Activated T-helper 2 cell treated with anti-CD3 and anti-CD28 coated beads, Interferon-gamma antibody, Interleukin-2, Interleukin-4, amounts not matched to agents 10 μg/mL and 5 μg/mL and 100 μg/mL, durations not matched to agents 14 hours and 24 hours and 36 hours (primary cell): ENCODE measurements at regions not wholly inside any gene's neighbourhood (a gene's known extent, or its start where the extent isn't known, plus 50 kb on each side); places are given as distances from the start of the nearest gene placed in this dataset.

ENCODE experiments used
- DNase-seq: peaks from one replicate; pipeline ENCODE4 v3.0.0; 2021; ENCODE audit warnings: low spot score
- H3K27ac Mint-ChIP-seq: one replicate; pipeline ENCODE4 v1.8.0; 2021; ENCODE audit warnings: mixed read lengths
- H3K27me3 Mint-ChIP-seq: one replicate; pipeline ENCODE4 v1.8.0; 2021; ENCODE audit warnings: low read depth, mixed read lengths
- H3K36me3 Mint-ChIP-seq: one replicate; pipeline ENCODE4 v1.8.0; 2021; ENCODE audit warnings: low read depth, mixed read lengths
- H3K4me1 Mint-ChIP-seq: one replicate; pipeline ENCODE4 v1.8.0; 2021; ENCODE audit warnings: low read depth, mixed read lengths
- H3K4me3 Mint-ChIP-seq: one replicate; pipeline ENCODE4 v1.8.0; 2021; ENCODE audit warnings: low read depth, mild to moderate bottlenecking, moderate library complexity, mixed read lengths
- H3K9me3 Mint-ChIP-seq: one replicate; pipeline ENCODE4 v1.8.0; 2021; ENCODE audit warnings: mixed read lengths
- intact Hi-C: fragments of 100-400 bp; cut with micrococcal nuclease; formaldehyde crosslinking; loops from one replicate; pipeline ENCODE4 v1.15.1; 2023

DNA sequence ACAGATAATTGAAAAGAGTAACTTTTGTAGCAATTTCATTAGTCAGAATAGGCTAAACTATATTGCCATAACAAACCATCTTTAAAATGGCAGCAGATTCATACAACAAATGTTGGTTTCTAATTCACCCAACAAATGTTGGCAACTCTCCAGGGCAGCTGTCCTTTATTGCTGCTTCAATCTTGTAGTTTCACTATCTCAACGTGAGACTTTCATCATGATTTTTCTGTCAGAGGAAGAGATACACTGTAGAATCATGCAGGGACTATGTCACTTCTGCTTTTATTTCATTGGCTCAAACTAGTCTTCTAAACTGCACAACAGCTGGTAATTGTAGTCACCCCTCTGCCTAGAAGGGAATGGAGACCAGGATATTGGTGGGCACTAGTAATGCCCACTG, 174.2 kb downstream of the TANC2 start:
- intact Hi-C loops, result no loop called here
- no peaks in the 10 kb centered on the region for H3K4me1 Mint-ChIP-seq
- no peak overlapping the region for H3K27ac Mint-ChIP-seq
- H3K27me3 Mint-ChIP-seq, result peaks cover 8% of the 10 kb centered on the region
- H3K4me3 Mint-ChIP-seq, result no peak overlapping the region
- H3K9me3 Mint-ChIP-seq, result no peaks in the 10 kb centered on the region
- H3K36me3 Mint-ChIP-seq, result no peaks in the 10 kb centered on the region
- no peak for DNase-seq

GRCh38 chr17:63142836-63143235, 176.8 kb downstream of the TANC2 start:
- Mint-ChIP-seq H3K4me3 (no peak overlapping the region), H3K27me3 (peaks cover 8% of the 10 kb centered on the region), H3K9me3 (no peaks in the 10 kb centered on the region), H3K27ac (no peak overlapping the region), H3K36me3 (no peaks in the 10 kb centered on the region), H3K4me1 (no peaks in the 10 kb centered on the region)
- DNase-seq, result no peak
- intact Hi-C loops, result no loop called here

- Mint-ChIP-seq H3K9me3 (no peaks in the 10 kb centered on the region), H3K4me1 (no peaks in the 10 kb centered on the region), H3K36me3 (no peaks in the 10 kb centered on the region), H3K27ac (no peak overlapping the region), H3K27me3 (peaks cover 2% of the 10 kb centered on the region), H3K4me3 (no peak overlapping the region)
- intact Hi-C loops, result no loop called here
- DNase-seq, result no peak
Observed at GRCh38 chr17:63150490-63150889, 184.5 kb downstream of the TANC2 start.

DNA sequence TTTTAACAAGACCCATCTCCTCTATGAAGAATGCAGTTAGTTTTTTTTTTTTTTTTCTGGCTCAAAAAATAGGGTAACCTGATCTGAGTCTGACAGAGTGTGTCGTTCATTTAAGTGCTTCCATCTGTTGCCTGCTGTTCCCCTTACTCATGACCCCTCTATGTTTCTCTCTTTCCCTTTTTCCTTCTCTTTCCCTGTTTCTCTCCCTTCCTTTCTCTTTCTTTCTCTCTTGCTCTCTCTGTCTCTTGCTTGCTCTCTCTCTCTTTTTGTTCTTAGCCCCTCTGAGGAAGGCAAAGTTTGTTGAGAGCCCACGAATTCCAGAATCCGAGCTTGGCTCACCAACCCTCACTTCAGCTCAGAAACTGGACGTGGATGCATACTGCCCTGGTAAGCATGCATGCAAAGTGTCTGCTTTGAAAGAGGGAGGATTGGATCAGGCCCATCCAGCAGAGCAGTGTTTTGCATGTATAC, 185.0 kb downstream of the TANC2 start:
- no peaks in the 10 kb centered on the region for H3K36me3 Mint-ChIP-seq
- H3K4me1 Mint-ChIP-seq, result no peaks in the 10 kb centered on the region
- H3K4me3 Mint-ChIP-seq, result no peak overlapping the region
- no peak overlapping the region for H3K27ac Mint-ChIP-seq
- H3K27me3 Mint-ChIP-seq, result peaks cover 2% of the 10 kb centered on the region
- no peaks in the 10 kb centered on the region for H3K9me3 Mint-ChIP-seq
- intact Hi-C loops, result no loop called here
- no peak for DNase-seq

DNA sequence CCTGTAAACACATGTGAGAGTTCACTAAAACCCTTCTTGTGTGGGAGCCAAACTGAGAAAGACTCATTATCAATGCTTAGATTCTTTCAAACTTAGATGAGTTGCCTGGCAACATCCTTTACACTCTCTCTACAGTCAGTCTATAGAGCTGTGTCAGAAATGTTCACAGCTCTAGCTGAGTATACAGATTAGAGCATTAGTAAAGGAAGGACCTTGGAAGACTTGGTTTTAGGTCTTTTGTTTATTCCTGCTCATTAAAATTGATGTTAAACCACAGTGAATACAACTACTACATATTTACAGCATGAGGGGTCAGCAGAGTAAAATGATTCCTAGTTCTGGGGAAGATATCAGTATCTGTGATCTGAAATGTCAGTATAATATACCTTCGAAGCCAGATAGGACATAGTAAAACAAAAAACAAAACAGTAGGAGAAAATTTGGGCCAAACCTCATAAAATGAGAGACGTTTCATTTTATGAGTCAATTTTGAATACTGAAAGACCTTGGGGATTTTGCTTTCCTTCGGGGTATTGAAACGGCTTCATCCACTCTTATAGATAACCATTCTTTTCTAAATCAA, 186.0 kb downstream of the TANC2 start:
- intact Hi-C loops, result no loop called here

DNA sequence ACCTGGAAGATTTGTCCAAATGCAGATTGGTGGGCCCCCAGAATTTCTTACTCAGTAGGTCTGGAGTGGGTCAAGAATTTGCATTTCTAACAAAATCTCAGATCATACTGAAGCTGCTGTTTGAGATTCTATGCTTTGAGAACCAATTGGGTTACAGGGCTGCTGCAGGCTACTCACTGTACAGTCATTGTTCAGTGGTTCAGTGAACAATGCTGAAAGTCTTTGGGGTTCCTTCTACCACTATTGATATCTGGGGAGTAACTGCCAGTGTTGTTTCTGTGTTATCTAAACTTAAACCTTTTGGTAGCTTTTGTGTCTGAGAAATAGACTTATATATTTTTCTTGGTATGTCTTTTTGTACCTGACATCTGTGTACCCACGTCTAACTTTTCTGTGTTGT, 187.5 kb downstream of the TANC2 start:
- intact Hi-C loops, result no loop called here
- Mint-ChIP-seq H3K27me3 (peaks cover 2% of the 10 kb centered on the region), H3K27ac (no peak overlapping the region), H3K36me3 (no peaks in the 10 kb centered on the region), H3K4me1 (no peaks in the 10 kb centered on the region), H3K4me3 (no peak overlapping the region), H3K9me3 (no peaks in the 10 kb centered on the region)
- DNase-seq, result no peak

More for the DNA sequence above, 186.0 kb downstream of the TANC2 start:
- H3K27me3 Mint-ChIP-seq, result peaks cover 2% of the 10 kb centered on the region
- DNase-seq, result no peak
- no peak overlapping the region for H3K4me3 Mint-ChIP-seq
- no peaks in the 10 kb centered on the region for H3K9me3 Mint-ChIP-seq
- H3K36me3 Mint-ChIP-seq, result no peaks in the 10 kb centered on the region
- no peaks in the 10 kb centered on the region for H3K4me1 Mint-ChIP-seq
- no peak overlapping the region for H3K27ac Mint-ChIP-seq

DNA sequence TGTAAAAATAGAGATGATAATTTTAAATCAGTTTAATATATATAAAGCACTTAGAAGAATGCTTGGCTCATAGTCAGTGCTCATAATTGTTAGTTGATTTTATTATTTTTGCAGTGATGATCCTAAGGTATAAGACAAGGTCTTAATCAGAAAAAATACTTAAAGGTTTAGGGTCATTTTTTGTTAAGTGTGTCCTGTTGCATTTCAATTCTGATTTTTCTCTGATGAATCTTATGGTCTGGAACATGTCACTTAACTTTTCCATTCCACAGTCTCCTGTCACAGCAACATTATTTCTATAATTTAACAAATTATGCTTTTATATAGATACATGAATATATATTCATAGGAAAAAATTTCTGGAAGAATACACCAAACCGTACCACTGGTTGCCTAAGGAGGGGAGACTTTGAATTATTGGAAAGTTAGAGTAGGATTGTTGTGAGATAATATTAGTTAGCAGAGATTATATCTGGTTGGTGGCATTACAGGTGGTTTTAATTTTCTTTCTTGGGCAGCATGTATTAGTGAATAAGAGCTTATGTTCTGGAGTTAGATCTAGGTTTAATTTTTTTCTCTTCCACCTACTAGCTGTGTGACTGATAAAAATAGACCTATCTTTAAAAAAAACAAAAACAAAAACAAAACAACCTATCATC, 188.7 kb downstream of the TANC2 start:
- Mint-ChIP-seq H3K27me3 (peaks cover 2% of the 10 kb centered on the region), H3K36me3 (no peaks in the 10 kb centered on the region), H3K4me3 (no peak overlapping the region), H3K27ac (no peak overlapping the region), H3K9me3 (no peaks in the 10 kb centered on the region), H3K4me1 (no peaks in the 10 kb centered on the region)
- no peak for DNase-seq
- intact Hi-C loops, result no loop called here

DNA sequence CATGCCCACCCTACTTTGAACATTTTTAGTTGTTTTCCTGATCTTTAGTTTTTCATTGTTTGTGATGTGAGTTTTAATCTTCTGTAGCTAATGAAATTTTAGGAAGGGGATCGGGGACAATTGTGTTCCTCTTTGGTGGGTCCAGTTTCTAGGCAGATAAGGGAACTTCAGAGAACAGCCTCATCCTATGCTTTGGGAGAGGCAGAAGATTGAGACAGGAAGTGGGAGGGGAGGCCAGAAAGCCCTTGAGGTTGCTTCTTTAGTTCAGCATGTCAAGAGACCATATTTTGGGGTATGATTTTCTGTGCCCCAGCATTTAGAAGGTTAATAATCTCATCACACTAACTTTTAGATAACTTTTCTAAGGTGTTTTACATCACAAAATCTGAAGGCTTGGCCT, 191.0 kb downstream of the TANC2 start:
- Mint-ChIP-seq H3K36me3 (no peaks in the 10 kb centered on the region), H3K9me3 (no peaks in the 10 kb centered on the region), H3K4me1 (no peaks in the 10 kb centered on the region), H3K4me3 (no peak overlapping the region), H3K27ac (no peak overlapping the region), H3K27me3 (peaks cover under 1% of the 10 kb centered on the region)
- intact Hi-C loops, result no loop called here
- no peak for DNase-seq

- no peak overlapping the region for H3K4me3 Mint-ChIP-seq
- intact Hi-C loops, result no loop called here
- H3K36me3 Mint-ChIP-seq, result no peaks in the 10 kb centered on the region
- no peak overlapping the region for H3K27ac Mint-ChIP-seq
- H3K9me3 Mint-ChIP-seq, result no peaks in the 10 kb centered on the region
- DNase-seq, result no peak
- H3K27me3 Mint-ChIP-seq, result peaks cover 11% of the 10 kb centered on the region
- no peaks in the 10 kb centered on the region for H3K4me1 Mint-ChIP-seq
Observed at GRCh38 chr17:63162406-63163157, 196.5 kb downstream of the TANC2 start.

- Mint-ChIP-seq H3K27ac (no peak overlapping the region), H3K9me3 (no peaks in the 10 kb centered on the region), H3K36me3 (no peaks in the 10 kb centered on the region), H3K27me3 (peaks cover 13% of the 10 kb centered on the region), H3K4me1 (no peaks in the 10 kb centered on the region), H3K4me3 (no peak overlapping the region)
- DNase-seq, result no peak
- intact Hi-C loops, result no loop called here
Observed at GRCh38 chr17:63163158-63163520, 197.1 kb downstream of the TANC2 start.

GRCh38 chr17:63165400-63165799, 199.4 kb downstream of the TANC2 start:
- H3K27ac Mint-ChIP-seq, result no peak overlapping the region
- H3K4me1 Mint-ChIP-seq, result no peaks in the 10 kb centered on the region
- no peaks in the 10 kb centered on the region for H3K36me3 Mint-ChIP-seq
- intact Hi-C loops, result no loop called here
- DNase-seq, result no peak
- no peaks in the 10 kb centered on the region for H3K9me3 Mint-ChIP-seq
- no peak overlapping the region for H3K4me3 Mint-ChIP-seq
- peaks cover 13% of the 10 kb centered on the region for H3K27me3 Mint-ChIP-seq

- no peak overlapping the region for H3K27ac Mint-ChIP-seq
- no peaks in the 10 kb centered on the region for H3K36me3 Mint-ChIP-seq
- H3K4me3 Mint-ChIP-seq, result no peak overlapping the region
- peaks cover 9% of the 10 kb centered on the region for H3K27me3 Mint-ChIP-seq
- no peaks in the 10 kb centered on the region for H3K4me1 Mint-ChIP-seq
- no peak for DNase-seq
- H3K9me3 Mint-ChIP-seq, result no peaks in the 10 kb centered on the region
- intact Hi-C loops, result no loop called here
Observed at GRCh38 chr17:63170795-63171194, 204.8 kb downstream of the TANC2 start.
